K562 (cell line): ENCODE measurements at regions not wholly inside any gene's neighbourhood (a gene's known extent, or its start where the extent isn't known, plus 50 kb on each side); places are given as distances from the start of the nearest gene placed in this dataset.

Source experiments
- HDAC6 ChIP-seq: IDR thresholded peaks from 2 replicates; pipeline ENCODE4 v1.6.1; 2012; ENCODE audit warnings: low read depth, mild to moderate bottlenecking, control low read depth, inconsistent platforms, low read length, moderate library complexity
- TF ChIP-seq, protein P1 (sequence below): sonication (generic); formaldehyde crosslinking; IDR thresholded peaks from 2 replicates; pipeline ENCODE4 v1.9.0; 2022; ENCODE audit warnings: mild to moderate bottlenecking, missing genetic modification reagents

DNA sequence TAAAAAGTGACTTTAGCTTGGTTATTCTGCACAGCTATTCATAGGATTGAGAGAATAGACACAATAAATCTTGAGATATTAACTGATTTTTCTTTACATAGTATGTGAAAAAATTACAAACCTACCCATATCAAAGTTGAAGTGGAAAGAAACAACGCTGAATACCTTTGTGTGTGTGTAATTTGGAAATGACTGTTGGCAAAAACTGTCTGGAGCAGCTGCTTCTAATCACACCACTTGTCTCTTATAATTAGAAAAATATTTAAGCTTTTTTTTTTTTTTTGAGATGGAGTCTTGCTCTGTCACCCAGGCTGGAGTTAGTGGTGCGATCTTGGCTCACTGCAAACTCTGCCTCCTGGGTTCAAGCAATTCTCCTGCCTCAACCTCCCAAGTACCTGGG, 110.8 kb upstream of the POC5 start:
- TF ChIP-seq HDAC6: no peak
- TF ChIP-seq, protein P1, sequence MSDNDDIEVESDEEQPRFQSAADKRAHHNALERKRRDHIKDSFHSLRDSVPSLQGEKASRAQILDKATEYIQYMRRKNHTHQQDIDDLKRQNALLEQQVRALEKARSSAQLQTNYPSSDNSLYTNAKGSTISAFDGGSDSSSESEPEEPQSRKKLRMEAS (CRISPR knock-in tag): no peak
